GM23338 (cell line): ENCODE measurements at regions not wholly inside any gene's neighbourhood (a gene's known extent, or its start where the extent isn't known, plus 50 kb on each side); places are given as distances from the start of the nearest gene placed in this dataset.

ENCODE experiments used
- ATAC-seq: fragments of 200-7000 bp; cut with Tn5 transposase; 3 replicates; pipeline ENCODE4 v1.9.1; 2020
- DNase-seq: peaks from one replicate; pipeline ENCODE4 v3.0.0-alpha.2; 2015; ENCODE audit warnings: low spot score
- H2AFZ ChIP-seq: fragments of 200-600 bp; sonication (generic); 2 replicates; pipeline ENCODE4 v1.8.0; 2016; ENCODE audit warnings: antibody characterized with exemption, mild to moderate bottlenecking, moderate library complexity
- H3F3A ChIP-seq: fragments of 200-600 bp; sonication (generic); replicated peaks from 2 replicates; pipeline ENCODE4 v1.8.0; 2017; ENCODE audit warnings: antibody characterized with exemption, mixed run types, low read depth
- H3K27ac ChIP-seq: fragments of 200-600 bp; sonication (generic); 2 replicates; pipeline ENCODE4 v1.6.1; 2016; ENCODE audit warnings: low read depth
- H3K27me3 ChIP-seq: fragments of 200-600 bp; sonication (generic); 2 replicates; pipeline ENCODE4 v1.8.0; 2016; ENCODE audit warnings: mild to moderate bottlenecking, mixed run types, moderate library complexity; ENCODE audit not compliant: insufficient read depth
- H3K36me3 ChIP-seq: fragments of 200-600 bp; sonication (generic); 2 replicates; pipeline ENCODE4 v1.8.0; 2016; ENCODE audit warnings: mild to moderate bottlenecking; ENCODE audit not compliant: insufficient read depth
- H3K4me1 ChIP-seq: fragments of 200-600 bp; sonication (generic); 2 replicates; pipeline ENCODE4 v1.8.0; 2016; ENCODE audit warnings: mild to moderate bottlenecking, moderate library complexity; ENCODE audit not compliant: insufficient read depth
- H3K4me2 ChIP-seq: fragments of 200-600 bp; sonication (generic); 2 replicates; pipeline ENCODE4 v1.7.1; 2017; ENCODE audit warnings: mixed run types
- H3K4me3 ChIP-seq: fragments of 200-600 bp; sonication (generic); 2 replicates; pipeline ENCODE4 v1.6.1; 2016; ENCODE audit warnings: mixed run types
- H3K79me2 ChIP-seq: fragments of 200-600 bp; sonication (generic); replicated peaks from 2 replicates; pipeline ENCODE4 v1.8.0; 2017; ENCODE audit warnings: mild to moderate bottlenecking; ENCODE audit not compliant: insufficient read depth
- H3K9me2 ChIP-seq: fragments of 200-600 bp; sonication (generic); 2 replicates; pipeline ENCODE4 v1.8.0; 2017; ENCODE audit not compliant: insufficient read depth
- H4K20me1 ChIP-seq: fragments of 200-600 bp; sonication (generic); replicated peaks from 2 replicates; pipeline ENCODE4 v1.8.0; 2017; ENCODE audit warnings: mild to moderate bottlenecking; ENCODE audit not compliant: insufficient read depth
- H3K27ac Mint-ChIP-seq: 2 replicates; pipeline ENCODE4 v1.8.0; 2020; ENCODE audit warnings: inconsistent platforms, mild to moderate bottlenecking, moderate library complexity, mixed read lengths
- H3K27me3 Mint-ChIP-seq: 3 replicates; pipeline ENCODE4 v1.8.0; 2022; ENCODE audit warnings: low read depth, mild to moderate bottlenecking, moderate library complexity, mixed read lengths, inconsistent platforms; ENCODE audit not compliant: insufficient read depth, poor library complexity
- H3K36me3 Mint-ChIP-seq: 3 replicates; pipeline ENCODE4 v1.8.0; 2021; ENCODE audit warnings: low read depth, mild to moderate bottlenecking, inconsistent platforms, moderate library complexity, mixed read lengths
- H3K4me1 Mint-ChIP-seq: 3 replicates; pipeline ENCODE4 v1.8.0; 2020; ENCODE audit warnings: mild to moderate bottlenecking, inconsistent platforms, mixed read lengths
- H3K4me3 Mint-ChIP-seq: 3 replicates; pipeline ENCODE4 v1.8.0; 2021; ENCODE audit warnings: moderate library complexity, mild to moderate bottlenecking, inconsistent platforms, mixed read lengths
- H3K9me3 Mint-ChIP-seq: 3 replicates; pipeline ENCODE4 v1.8.0; 2020; ENCODE audit warnings: moderate library complexity, mild to moderate bottlenecking, inconsistent platforms, mixed read lengths
- CREB1 ChIP-seq: fragments of 250-450 bp; sonication (Bioruptor Pico); IDR thresholded peaks from 2 replicates; pipeline ENCODE4 v1.5.0; 2020; ENCODE audit warnings: low read depth, mild to moderate bottlenecking, moderate library complexity
- ETS1 ChIP-seq: IDR thresholded peaks from 2 replicates; pipeline ENCODE4 v1.6.1; 2016; ENCODE audit warnings: antibody characterized with exemption
- EZH2phosphoT487 ChIP-seq: fragments of 200-600 bp; sonication (generic); IDR thresholded peaks from one replicate; pipeline ENCODE4 v1.8.1; 2018; ENCODE audit warnings: antibody characterized with exemption; ENCODE audit not compliant: unreplicated experiment
- JUNB ChIP-seq: IDR thresholded peaks from one replicate; pipeline ENCODE4 v1.6.1; 2016; ENCODE audit warnings: antibody characterized with exemption; ENCODE audit not compliant: unreplicated experiment
- NANOG ChIP-seq: IDR thresholded peaks from 2 replicates; pipeline ENCODE4 v1.6.1; 2016; ENCODE audit warnings: antibody characterized with exemption, borderline replicate concordance
- POLR2AphosphoS5 ChIP-seq: IDR thresholded peaks from 2 replicates; pipeline ENCODE4 v1.6.1; 2016; ENCODE audit warnings: antibody characterized with exemption, low read depth
- REST ChIP-seq: IDR thresholded peaks from one replicate; pipeline ENCODE4 v1.6.1; 2018; ENCODE audit warnings: antibody characterized with exemption; ENCODE audit not compliant: unreplicated experiment
- STAT1 ChIP-seq: IDR thresholded peaks from one replicate; pipeline ENCODE4 v1.6.1; 2016; ENCODE audit warnings: antibody characterized with exemption; ENCODE audit not compliant: unreplicated experiment
- ZNF114 ChIP-seq: fragments of 250-450 bp; sonication (Bioruptor Pico); IDR thresholded peaks from 2 replicates; pipeline ENCODE4 v1.5.0; 2020; ENCODE audit warnings: mild to moderate bottlenecking, moderate library complexity
- ZNF331 ChIP-seq: fragments of 250-450 bp; sonication (Bioruptor Pico); IDR thresholded peaks from 2 replicates; pipeline ENCODE4 v1.5.0; 2020; ENCODE audit warnings: low read depth, mild to moderate bottlenecking, moderate library complexity
- TF ChIP-seq, protein P1 (sequence below), 2 experiments: fragments of 200-600 bp in 1 of 2; sonication (generic) in 1 of 2; conservative IDR thresholded peaks; 2 replicates each; pipeline versions ENCODE4 v1.5.1 to v1.6.1; 2016 to 2017; ENCODE audit warnings: antibody characterized with exemption in 2 of 2, low read depth in 2 of 2, mild to moderate bottlenecking in 2 of 2, moderate library complexity in 1 of 2

DNA sequence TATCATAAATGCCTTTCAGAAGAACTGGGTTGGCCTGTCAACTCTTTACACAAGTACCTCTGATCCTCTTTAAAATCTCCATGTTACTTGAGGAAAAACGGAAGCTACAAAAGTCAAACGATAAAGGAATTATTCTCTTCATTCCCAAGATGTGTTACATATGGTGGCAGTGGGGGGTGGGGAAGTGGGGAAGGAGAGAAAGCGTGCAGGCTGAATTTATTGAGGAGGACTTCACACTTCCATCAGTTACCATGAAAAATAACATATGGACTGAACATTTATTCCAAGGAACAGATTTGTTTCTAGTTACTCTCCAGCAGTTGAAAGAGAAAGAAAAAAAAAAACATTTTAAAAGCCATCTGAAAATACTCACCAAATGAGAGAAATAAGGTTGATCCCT, 474.4 kb upstream of the DCN start:
- H3K79me2 ChIP-seq, result no peaks in the 10 kb centered on the region
- Mint-ChIP-seq H3K27ac (no peak overlapping the region), H3K4me3 (no peak overlapping the region), H3K9me3 (no peaks in the 10 kb centered on the region), H3K36me3 (no peaks in the 10 kb centered on the region), H3K27me3 (no peaks in the 10 kb centered on the region), H3K4me1 (no peaks in the 10 kb centered on the region)
- H3F3A ChIP-seq, result no peaks in the 10 kb centered on the region
- H3K27me3 ChIP-seq, result no peaks in the 10 kb centered on the region
- H3K36me3 ChIP-seq, result no peaks in the 10 kb centered on the region
- DNase-seq, result no peak
- TF ChIP-seq ZNF331 (CRISPR knock-in tag) (no peak), ZNF114 (CRISPR knock-in tag) (no peak), ETS1 (no peak), EZH2phosphoT487 (no peak), REST (no peak)
- H3K4me1 ChIP-seq, result no peaks in the 10 kb centered on the region
- no peak overlapping the region for H3K4me2 ChIP-seq
- no peak overlapping the region for H3K27ac ChIP-seq
- no peak for ATAC-seq
- H4K20me1 ChIP-seq, result no peaks in the 10 kb centered on the region
- H3K9me2 ChIP-seq, result no peaks in the 10 kb centered on the region
- no peak overlapping the region for H2AFZ ChIP-seq
- no peak overlapping the region for H3K4me3 ChIP-seq

- H3K79me2 ChIP-seq, result no peaks in the 10 kb centered on the region
- no peak for ATAC-seq
- H3K27me3 ChIP-seq, result no peaks in the 10 kb centered on the region
- no peaks in the 10 kb centered on the region for H3K27me3 Mint-ChIP-seq
- H3K27ac ChIP-seq, result no peak overlapping the region
- H3K4me2 ChIP-seq, result no peak overlapping the region
- H3K4me1 ChIP-seq, result no peaks in the 10 kb centered on the region
- no peak for DNase-seq
- no peaks in the 10 kb centered on the region for H3K9me2 ChIP-seq
- no peak overlapping the region for H3K4me3 Mint-ChIP-seq
- H3K9me3 Mint-ChIP-seq, result no peaks in the 10 kb centered on the region
- no peak overlapping the region for H2AFZ ChIP-seq
- H4K20me1 ChIP-seq, result no peaks in the 10 kb centered on the region
- H3K36me3 ChIP-seq, result no peaks in the 10 kb centered on the region
- H3K4me1 Mint-ChIP-seq, result no peaks in the 10 kb centered on the region
- no peak overlapping the region for H3K4me3 ChIP-seq
- no peak overlapping the region for H3K27ac Mint-ChIP-seq
- no peaks in the 10 kb centered on the region for H3K36me3 Mint-ChIP-seq
- no peaks in the 10 kb centered on the region for H3F3A ChIP-seq
- TF ChIP-seq STAT1, result no peak
- TF ChIP-seq JUNB, result no peak
- TF ChIP-seq REST, result no peak
- no peak for TF ChIP-seq NANOG
- TF ChIP-seq, protein P1, sequence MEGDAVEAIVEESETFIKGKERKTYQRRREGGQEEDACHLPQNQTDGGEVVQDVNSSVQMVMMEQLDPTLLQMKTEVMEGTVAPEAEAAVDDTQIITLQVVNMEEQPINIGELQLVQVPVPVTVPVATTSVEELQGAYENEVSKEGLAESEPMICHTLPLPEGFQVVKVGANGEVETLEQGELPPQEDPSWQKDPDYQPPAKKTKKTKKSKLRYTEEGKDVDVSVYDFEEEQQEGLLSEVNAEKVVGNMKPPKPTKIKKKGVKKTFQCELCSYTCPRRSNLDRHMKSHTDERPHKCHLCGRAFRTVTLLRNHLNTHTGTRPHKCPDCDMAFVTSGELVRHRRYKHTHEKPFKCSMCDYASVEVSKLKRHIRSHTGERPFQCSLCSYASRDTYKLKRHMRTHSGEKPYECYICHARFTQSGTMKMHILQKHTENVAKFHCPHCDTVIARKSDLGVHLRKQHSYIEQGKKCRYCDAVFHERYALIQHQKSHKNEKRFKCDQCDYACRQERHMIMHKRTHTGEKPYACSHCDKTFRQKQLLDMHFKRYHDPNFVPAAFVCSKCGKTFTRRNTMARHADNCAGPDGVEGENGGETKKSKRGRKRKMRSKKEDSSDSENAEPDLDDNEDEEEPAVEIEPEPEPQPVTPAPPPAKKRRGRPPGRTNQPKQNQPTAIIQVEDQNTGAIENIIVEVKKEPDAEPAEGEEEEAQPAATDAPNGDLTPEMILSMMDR (conservative IDR thresholded peaks at IDR 0.05; ENCODE audit: low read depth in 2 of 2), result no peak
- no peak for TF ChIP-seq EZH2phosphoT487
- TF ChIP-seq POLR2AphosphoS5, result no peak
- no peak for TF ChIP-seq CREB1 (CRISPR knock-in tag)
- no peak for TF ChIP-seq ZNF114 (CRISPR knock-in tag)
Observed at GRCh38 chr12:91655966-91656365, 473.3 kb upstream of the DCN start.
